ENCODE measurements at regions not wholly inside any gene's neighbourhood (a gene's known extent, or its start where the extent isn't known, plus 50 kb on each side); places are given as distances from the start of the nearest gene placed in this dataset.

GRCh38 chr20:6708010-6708409, 59.5 kb upstream of the BMP2 start:
- TF ChIP-seq POLR2AphosphoS5 (IDR thresholded peaks at IDR 0.05) = peak in 2 of 3 donors; percentile 73 to 87
- no peak for TF ChIP-seq CTCF (IDR thresholded peaks at IDR 0.05)
- TF ChIP-seq POLR2A (IDR thresholded peaks at IDR 0.05) = no peak
